Keratinocyte (primary cell): ENCODE measurements at regions not wholly inside any gene's neighbourhood (a gene's known extent, or its start where the extent isn't known, plus 50 kb on each side); places are given as distances from the start of the nearest gene placed in this dataset.

ENCODE experiments used
- DNase-seq: peaks from one replicate; pipeline ENCODE4 v3.0.0-alpha.2; 2011; ENCODE audit warnings: low read depth, missing footprints, low spot score
- FAIRE-seq: peaks from 2 replicates; lab custom pipeline; 2011; peaks lifted over from hg19 to GRCh38; lab: Jason Lieb, UNC
- H2AFZ ChIP-seq: 2 replicates; pipeline ENCODE4 v1.6.0; 2012; ENCODE audit warnings: low read length, control low read depth, inconsistent platforms; ENCODE audit not compliant: control insufficient read depth
- H3K27ac ChIP-seq: 2 replicates; pipeline ENCODE4 v1.5.1; 2011; ENCODE audit warnings: low read length; ENCODE audit not compliant: control insufficient read depth, insufficient read depth
- H3K27me3 ChIP-seq: 3 replicates; pipeline ENCODE4 v1.6.0; 2011; ENCODE audit warnings: low read length; ENCODE audit not compliant: control insufficient read depth, insufficient read depth; ENCODE audit errors: extremely low read depth
- H3K36me3 ChIP-seq, 2 experiments: 2 replicates in 1 of 2; 3 replicates in 1 of 2; pipeline ENCODE4 v1.5.1; 2011; ENCODE audit warnings: low read length in 2 of 2, mild to moderate bottlenecking in 1 of 2; ENCODE audit not compliant: control insufficient read depth in 2 of 2, insufficient read depth in 2 of 2; ENCODE audit errors: extremely low read depth in 1 of 2
- H3K4me1 ChIP-seq: 3 replicates; pipeline ENCODE4 v1.5.1; 2011; ENCODE audit warnings: low read length; ENCODE audit not compliant: control insufficient read depth, insufficient read depth; ENCODE audit errors: extremely low read depth
- H3K4me2 ChIP-seq: 3 replicates; pipeline ENCODE4 v1.6.0; 2011; ENCODE audit warnings: low read depth, low read length; ENCODE audit not compliant: control insufficient read depth, insufficient read depth; ENCODE audit errors: extremely low read depth
- H3K4me3 ChIP-seq, 3 experiments: fragments of 200-600 bp in 1 of 3; sonication (generic) in 1 of 3; 2 replicates in 2 of 3; 3 replicates in 1 of 3; pipeline ENCODE4 v1.5.1; 2011 to 2016; ENCODE audit warnings: low read length in 3 of 3, mild to moderate bottlenecking in 3 of 3, control low read depth in 2 of 3, inconsistent platforms in 1 of 3, low read depth in 1 of 3, mixed read lengths in 1 of 3, mixed run types in 1 of 3, moderate library complexity in 1 of 3; ENCODE audit not compliant: control insufficient read depth in 2 of 3, insufficient read depth in 2 of 3; ENCODE audit errors: extremely low read depth in 1 of 3
- H3K79me2 ChIP-seq: 2 replicates; pipeline ENCODE4 v1.6.0; 2012; ENCODE audit warnings: low read length; ENCODE audit not compliant: control insufficient read depth, insufficient read depth
- H3K9ac ChIP-seq: 3 replicates; pipeline ENCODE4 v1.6.0; 2011; ENCODE audit warnings: low read length; ENCODE audit not compliant: control insufficient read depth, insufficient read depth; ENCODE audit errors: extremely low read depth
- H3K9me1 ChIP-seq: 3 replicates; pipeline ENCODE4 v1.6.0; 2011; ENCODE audit warnings: low read length; ENCODE audit not compliant: control insufficient read depth, insufficient read depth; ENCODE audit errors: extremely low read depth
- H3K9me3 ChIP-seq: 2 replicates; pipeline ENCODE4 v1.5.1; 2012; ENCODE audit warnings: low read depth, low read length; ENCODE audit not compliant: control insufficient read depth
- H4K20me1 ChIP-seq: 3 replicates; pipeline ENCODE4 v1.6.0; 2011; ENCODE audit warnings: low read length; ENCODE audit not compliant: control insufficient read depth, insufficient read depth; ENCODE audit errors: extremely low read depth
- EZH2 ChIP-seq: IDR thresholded peaks from one replicate; pipeline ENCODE4 v1.6.1; 2012; ENCODE audit warnings: inconsistent platforms, mild to moderate bottlenecking, low read length, moderate library complexity
- dilution Hi-C: fragments of 300-500 bp; cut with MboI; formaldehyde crosslinking; loops from one replicate; pipeline ENCODE4 v1.7.0; 2020; ENCODE audit warnings: low sequenced_read_pairs; ENCODE audit not compliant: extremely low pct_ligation_motif_present
- TF ChIP-seq, protein P1 (sequence below), 3 experiments: IDR thresholded peaks in 1 of 3; conservative IDR thresholded peaks in 1 of 3; optimal IDR thresholded peaks in 1 of 3; 2 replicates in 2 of 3; 3 replicates in 1 of 3; pipeline versions ENCODE3 to v1.5.1; 2011; ENCODE audit warnings: low read length in 3 of 3, mild to moderate bottlenecking in 3 of 3, moderate library complexity in 2 of 3, control low read depth in 1 of 3, inconsistent platforms in 1 of 3; ENCODE audit not compliant: insufficient read depth in 2 of 3; ENCODE audit errors: extremely low read depth in 1 of 3

DNA sequence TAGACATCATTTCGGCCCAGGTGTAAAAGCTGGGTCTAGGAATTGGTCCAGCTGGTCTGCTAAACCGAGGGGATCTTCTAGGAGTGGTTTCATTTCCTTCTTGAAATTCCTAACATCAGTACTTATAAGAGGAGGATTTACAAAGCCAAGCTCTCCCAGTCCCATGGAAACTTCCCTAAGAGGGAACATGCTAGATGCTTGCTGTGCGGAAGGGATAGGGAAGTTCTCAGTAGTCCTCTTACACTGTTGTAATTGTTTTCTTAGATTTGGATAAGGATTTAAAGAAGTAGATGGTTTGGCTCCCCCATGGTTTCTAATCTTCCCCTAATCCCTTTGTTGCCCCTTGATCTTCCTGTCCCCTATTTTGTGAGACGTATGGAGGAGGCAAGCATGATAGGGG is 89.7 kb upstream of the XCR1 start:
- DNase-seq (no peak), FAIRE-seq (no peak)
- Histone ChIP-seq H3K27me3 (no peaks in the 10 kb centered on the region), H3K9me3 (no peaks in the 10 kb centered on the region), H3K79me2 (no peaks in the 10 kb centered on the region), H3K9me1 (no peaks in the 10 kb centered on the region), H3K9ac (no peak overlapping the region), H3K4me1 (peaks cover 39% of the 10 kb centered on the region), H3K4me3 (no peak overlapping the region), H3K4me2 (no peak overlapping the region), H3K36me3 (no peaks in the 10 kb centered on the region), H2AFZ (no peak overlapping the region), H4K20me1 (no peaks in the 10 kb centered on the region), H3K27ac (no peak overlapping the region)
- TF ChIP-seq EZH2, result no peak
- TF ChIP-seq, protein P1, sequence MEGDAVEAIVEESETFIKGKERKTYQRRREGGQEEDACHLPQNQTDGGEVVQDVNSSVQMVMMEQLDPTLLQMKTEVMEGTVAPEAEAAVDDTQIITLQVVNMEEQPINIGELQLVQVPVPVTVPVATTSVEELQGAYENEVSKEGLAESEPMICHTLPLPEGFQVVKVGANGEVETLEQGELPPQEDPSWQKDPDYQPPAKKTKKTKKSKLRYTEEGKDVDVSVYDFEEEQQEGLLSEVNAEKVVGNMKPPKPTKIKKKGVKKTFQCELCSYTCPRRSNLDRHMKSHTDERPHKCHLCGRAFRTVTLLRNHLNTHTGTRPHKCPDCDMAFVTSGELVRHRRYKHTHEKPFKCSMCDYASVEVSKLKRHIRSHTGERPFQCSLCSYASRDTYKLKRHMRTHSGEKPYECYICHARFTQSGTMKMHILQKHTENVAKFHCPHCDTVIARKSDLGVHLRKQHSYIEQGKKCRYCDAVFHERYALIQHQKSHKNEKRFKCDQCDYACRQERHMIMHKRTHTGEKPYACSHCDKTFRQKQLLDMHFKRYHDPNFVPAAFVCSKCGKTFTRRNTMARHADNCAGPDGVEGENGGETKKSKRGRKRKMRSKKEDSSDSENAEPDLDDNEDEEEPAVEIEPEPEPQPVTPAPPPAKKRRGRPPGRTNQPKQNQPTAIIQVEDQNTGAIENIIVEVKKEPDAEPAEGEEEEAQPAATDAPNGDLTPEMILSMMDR (optimal IDR thresholded peaks at IDR 0.05 in 1 of 3, IDR thresholded peaks at IDR 0.05 in 1 of 3, conservative IDR thresholded peaks at IDR 0.05 in 1 of 3; ENCODE audit: extremely low read depth in 1 of 3, insufficient read depth in 2 of 3, low read length in 3 of 3), result no peak
- dilution Hi-C loops, result no loop called here

DNA sequence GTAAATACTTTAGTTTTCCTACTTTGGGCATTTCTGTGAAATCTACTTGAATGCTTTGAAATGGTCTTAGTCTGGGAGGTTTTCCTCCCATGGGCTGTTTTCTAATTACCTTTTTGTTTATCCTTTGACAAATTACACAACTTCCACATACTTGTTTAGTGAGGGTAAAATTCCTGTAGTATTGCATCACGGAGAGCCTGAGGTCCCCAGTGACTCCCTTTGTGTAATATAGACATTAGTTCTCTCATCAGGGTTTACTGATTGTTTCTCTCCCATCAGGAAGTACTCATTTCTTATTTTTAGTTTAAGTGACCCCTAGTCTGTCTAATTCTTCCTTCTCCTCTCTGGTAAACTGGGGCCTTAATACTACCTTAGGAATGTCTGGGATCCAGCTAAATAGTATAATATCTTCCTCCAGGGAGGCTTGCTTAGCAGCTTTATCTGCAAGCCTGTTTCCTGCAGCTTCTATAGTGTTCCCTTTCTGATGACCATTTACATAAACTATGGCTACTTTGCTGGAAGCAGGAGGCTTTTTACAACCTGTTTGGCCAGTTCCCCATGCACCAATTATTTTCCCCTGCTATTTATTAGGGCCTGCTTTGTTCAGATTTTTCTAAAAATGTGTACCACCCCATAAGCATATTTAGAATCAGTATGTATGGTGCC is 87.2 kb upstream of the XCR1 start:
- peaks cover 42% of the 10 kb centered on the region for H3K4me1 ChIP-seq
- no peak for DNase-seq
- H3K4me2 ChIP-seq, result peak overlapping the region; percentile 49
- H3K4me3 ChIP-seq, result no peak overlapping the region
- dilution Hi-C loops, result no loop called here
- H3K79me2 ChIP-seq, result no peaks in the 10 kb centered on the region
- no peaks in the 10 kb centered on the region for H3K36me3 ChIP-seq
- TF ChIP-seq EZH2, result no peak
- TF ChIP-seq, protein P1 (optimal IDR thresholded peaks at IDR 0.05 in 1 of 3, IDR thresholded peaks at IDR 0.05 in 1 of 3, conservative IDR thresholded peaks at IDR 0.05 in 1 of 3; ENCODE audit: extremely low read depth in 1 of 3, insufficient read depth in 2 of 3, low read length in 3 of 3), result no peak
- peak overlapping the region; percentile 32 for H3K27ac ChIP-seq
- FAIRE-seq, result peak; percentile 75
- no peaks in the 10 kb centered on the region for H3K9me1 ChIP-seq
- H2AFZ ChIP-seq, result no peak overlapping the region
- H3K9ac ChIP-seq, result no peak overlapping the region
- H3K27me3 ChIP-seq, result no peaks in the 10 kb centered on the region
- no peaks in the 10 kb centered on the region for H3K9me3 ChIP-seq
- H4K20me1 ChIP-seq, result no peaks in the 10 kb centered on the region
